ENCODE measurements at regions not wholly inside any gene's neighbourhood (a gene's known extent, or its start where the extent isn't known, plus 50 kb on each side); places are given as distances from the start of the nearest gene placed in this dataset.

- Histone ChIP-seq H3K27ac (ENCODE audit: low read depth, low read length) (no peak overlapping the region), H3K9me3 (ENCODE audit: control insufficient read depth, insufficient read depth, low read length) (no peaks in the 10 kb centered on the region), H3K27me3 (ENCODE audit: control insufficient read depth, insufficient read depth, low read length) (no peaks in the 10 kb centered on the region), H3K36me3 (ENCODE audit: control insufficient read depth, insufficient read depth, low read length) (no peaks in the 10 kb centered on the region), H3K4me1 (ENCODE audit: control insufficient read depth, insufficient read depth, low read length) (no peaks in the 10 kb centered on the region), H3K9ac (ENCODE audit: low read depth, low read length) (no peak overlapping the region), H3K4me3 (ENCODE audit: low read depth, low read length) (no peak overlapping the region)
These were observed 53.3 kb downstream of the FOXD1 start for GRCh38 chr5:73395256-73395655.

GRCh38 chr5:73394610-73395009 lies 54.0 kb downstream of the FOXD1 start:
- Histone ChIP-seq H3K4me3 (ENCODE audit: low read depth, low read length) (no peak overlapping the region), H3K4me1 (ENCODE audit: control insufficient read depth, insufficient read depth, low read length) (no peaks in the 10 kb centered on the region), H3K9me3 (ENCODE audit: control insufficient read depth, insufficient read depth, low read length) (no peaks in the 10 kb centered on the region), H3K9ac (ENCODE audit: low read depth, low read length) (no peak overlapping the region), H3K27ac (ENCODE audit: low read depth, low read length) (no peak overlapping the region), H3K27me3 (ENCODE audit: control insufficient read depth, insufficient read depth, low read length) (no peaks in the 10 kb centered on the region), H3K36me3 (ENCODE audit: control insufficient read depth, insufficient read depth, low read length) (no peaks in the 10 kb centered on the region)

GRCh38 chr5:73393611-73394489 lies 54.7 kb downstream of the FOXD1 start:
- Histone ChIP-seq H3K27ac (ENCODE audit: low read depth, low read length) (no peak overlapping the region), H3K4me1 (ENCODE audit: control insufficient read depth, insufficient read depth, low read length) (no peaks in the 10 kb centered on the region), H3K36me3 (ENCODE audit: control insufficient read depth, insufficient read depth, low read length) (no peaks in the 10 kb centered on the region), H3K4me3 (ENCODE audit: low read depth, low read length) (no peak overlapping the region), H3K9me3 (ENCODE audit: control insufficient read depth, insufficient read depth, low read length) (no peaks in the 10 kb centered on the region), H3K27me3 (ENCODE audit: control insufficient read depth, insufficient read depth, low read length) (no peaks in the 10 kb centered on the region), H3K9ac (ENCODE audit: low read depth, low read length) (no peak overlapping the region)

- Histone ChIP-seq H3K27me3 (ENCODE audit: control insufficient read depth, insufficient read depth, low read length) (no peaks in the 10 kb centered on the region), H3K4me1 (ENCODE audit: control insufficient read depth, insufficient read depth, low read length) (no peaks in the 10 kb centered on the region), H3K4me3 (ENCODE audit: low read depth, low read length) (no peak overlapping the region), H3K9ac (ENCODE audit: low read depth, low read length) (no peak overlapping the region), H3K9me3 (ENCODE audit: control insufficient read depth, insufficient read depth, low read length) (no peaks in the 10 kb centered on the region), H3K36me3 (ENCODE audit: control insufficient read depth, insufficient read depth, low read length) (no peaks in the 10 kb centered on the region), H3K27ac (ENCODE audit: low read depth, low read length) (no peak overlapping the region)
These were observed 55.8 kb downstream of the FOXD1 start for GRCh38 chr5:73392775-73393174.

- no peaks in the 10 kb centered on the region for H3K9me3 ChIP-seq (ENCODE audit: control insufficient read depth, insufficient read depth, low read length)
- H3K27me3 ChIP-seq (ENCODE audit: control insufficient read depth, insufficient read depth, low read length): no peaks in the 10 kb centered on the region
- no peak overlapping the region for H3K4me3 ChIP-seq (ENCODE audit: low read depth, low read length)
- no peak overlapping the region for H3K27ac ChIP-seq (ENCODE audit: low read depth, low read length)
- H3K9ac ChIP-seq (ENCODE audit: low read depth, low read length): no peak overlapping the region
- no peaks in the 10 kb centered on the region for H3K36me3 ChIP-seq (ENCODE audit: control insufficient read depth, insufficient read depth, low read length)
- H3K4me1 ChIP-seq (ENCODE audit: control insufficient read depth, insufficient read depth, low read length): no peaks in the 10 kb centered on the region
These were observed 57.1 kb downstream of the FOXD1 start for GRCh38 chr5:73391441-73391881.

GRCh38 chr5:73390972-73391371 lies 57.6 kb downstream of the FOXD1 start:
- Histone ChIP-seq H3K4me1 (ENCODE audit: control insufficient read depth, insufficient read depth, low read length) (no peaks in the 10 kb centered on the region), H3K4me3 (ENCODE audit: low read depth, low read length) (no peak overlapping the region), H3K27ac (ENCODE audit: low read depth, low read length) (no peak overlapping the region), H3K27me3 (ENCODE audit: control insufficient read depth, insufficient read depth, low read length) (no peaks in the 10 kb centered on the region), H3K9me3 (ENCODE audit: control insufficient read depth, insufficient read depth, low read length) (no peaks in the 10 kb centered on the region), H3K36me3 (ENCODE audit: control insufficient read depth, insufficient read depth, low read length) (no peaks in the 10 kb centered on the region), H3K9ac (ENCODE audit: low read depth, low read length) (no peak overlapping the region)

GRCh38 chr5:73388740-73389139 lies 59.8 kb downstream of the FOXD1 start:
- no peak overlapping the region for H3K9ac ChIP-seq (ENCODE audit: low read depth, low read length)
- peaks cover 3% of the 10 kb centered on the region; the same call in 1 of the 2 replicates for H3K9me3 ChIP-seq (ENCODE audit: control insufficient read depth, insufficient read depth, low read length)
- no peak overlapping the region for H3K4me3 ChIP-seq (ENCODE audit: low read depth, low read length)
- H3K27ac ChIP-seq (ENCODE audit: low read depth, low read length): no peak overlapping the region
- H3K27me3 ChIP-seq (ENCODE audit: control insufficient read depth, insufficient read depth, low read length): no peaks in the 10 kb centered on the region
- H3K4me1 ChIP-seq (ENCODE audit: control insufficient read depth, insufficient read depth, low read length): no peaks in the 10 kb centered on the region
- no peaks in the 10 kb centered on the region for H3K36me3 ChIP-seq (ENCODE audit: control insufficient read depth, insufficient read depth, low read length)

GRCh38 chr5:73388306-73388684 lies 60.3 kb downstream of the FOXD1 start:
- Histone ChIP-seq H3K9me3 (ENCODE audit: control insufficient read depth, insufficient read depth, low read length) (peaks cover 3% of the 10 kb centered on the region; the same call in 1 of the 2 replicates), H3K4me1 (ENCODE audit: control insufficient read depth, insufficient read depth, low read length) (no peaks in the 10 kb centered on the region), H3K36me3 (ENCODE audit: control insufficient read depth, insufficient read depth, low read length) (no peaks in the 10 kb centered on the region), H3K9ac (ENCODE audit: low read depth, low read length) (no peak overlapping the region), H3K27ac (ENCODE audit: low read depth, low read length) (no peak overlapping the region), H3K4me3 (ENCODE audit: low read depth, low read length) (no peak overlapping the region), H3K27me3 (ENCODE audit: control insufficient read depth, insufficient read depth, low read length) (peaks cover 2% of the 10 kb centered on the region; the same call in 1 of the 2 replicates)

- Histone ChIP-seq H3K4me1 (ENCODE audit: control insufficient read depth, insufficient read depth, low read length) (no peaks in the 10 kb centered on the region), H3K27me3 (ENCODE audit: control insufficient read depth, insufficient read depth, low read length) (peaks cover 4% of the 10 kb centered on the region; the same call in 1 of the 2 replicates), H3K36me3 (ENCODE audit: control insufficient read depth, insufficient read depth, low read length) (no peaks in the 10 kb centered on the region), H3K9ac (ENCODE audit: low read depth, low read length) (no peak overlapping the region), H3K4me3 (ENCODE audit: low read depth, low read length) (no peak overlapping the region), H3K27ac (ENCODE audit: low read depth, low read length) (no peak overlapping the region), H3K9me3 (ENCODE audit: control insufficient read depth, insufficient read depth, low read length) (peaks cover 3% of the 10 kb centered on the region; the same call in 1 of the 2 replicates)
These were observed 60.8 kb downstream of the FOXD1 start for GRCh38 chr5:73387601-73388305.

- no peak overlapping the region for H3K4me3 ChIP-seq (ENCODE audit: low read depth, low read length)
- no peak overlapping the region for H3K27ac ChIP-seq (ENCODE audit: low read depth, low read length)
- peaks cover 4% of the 10 kb centered on the region; the same call in 1 of the 2 replicates for H3K27me3 ChIP-seq (ENCODE audit: control insufficient read depth, insufficient read depth, low read length)
- H3K9me3 ChIP-seq (ENCODE audit: control insufficient read depth, insufficient read depth, low read length): peaks cover 3% of the 10 kb centered on the region; the same call in 1 of the 2 replicates
- H3K4me1 ChIP-seq (ENCODE audit: control insufficient read depth, insufficient read depth, low read length): no peaks in the 10 kb centered on the region
- H3K36me3 ChIP-seq (ENCODE audit: control insufficient read depth, insufficient read depth, low read length): no peaks in the 10 kb centered on the region
- no peak overlapping the region for H3K9ac ChIP-seq (ENCODE audit: low read depth, low read length)
These were observed 61.4 kb downstream of the FOXD1 start for GRCh38 chr5:73387149-73387591.

GRCh38 chr5:73384861-73385260 lies 63.7 kb downstream of the FOXD1 start:
- Histone ChIP-seq H3K9ac (ENCODE audit: low read depth, low read length) (no peak overlapping the region), H3K4me3 (ENCODE audit: low read depth, low read length) (no peak overlapping the region), H3K27ac (ENCODE audit: low read depth, low read length) (no peak overlapping the region), H3K36me3 (ENCODE audit: control insufficient read depth, insufficient read depth, low read length) (no peaks in the 10 kb centered on the region), H3K9me3 (ENCODE audit: control insufficient read depth, insufficient read depth, low read length) (peaks cover 3% of the 10 kb centered on the region; the same call in 1 of the 2 replicates), H3K4me1 (ENCODE audit: control insufficient read depth, insufficient read depth, low read length) (no peaks in the 10 kb centered on the region), H3K27me3 (ENCODE audit: control insufficient read depth, insufficient read depth, low read length) (peaks cover 4% of the 10 kb centered on the region; the same call in 1 of the 2 replicates)

All from HUES48 (cell line).